IMR-90 (cell line): ENCODE measurements at regions not wholly inside any gene's neighbourhood (a gene's known extent, or its start where the extent isn't known, plus 50 kb on each side); places are given as distances from the start of the nearest gene placed in this dataset.

ENCODE experiments used
- ATAC-seq: fragments of 200-7000 bp; cut with Tn5 transposase; 2 replicates; pipeline ENCODE4 v1.9.1; 2020; ENCODE audit warnings: low read depth, mild to moderate bottlenecking, moderate library complexity
- BruUV-seq: library from RNA; stranded (reverse); fragments of 400-500 nt; replicated peaks from 2 replicates; lab custom pipeline; 2021; lab: Mats Ljungman, UMichigan
- CTCF ChIA-PET: fragments of 300-600 bp; formaldehyde crosslinking; extraction: SDS; loops from one replicate; lab custom pipeline; 2021; ENCODE audit warnings: antibody characterized with exemption; lab: Yijun Ruan, JAX
- POLR2A ChIA-PET: fragments of 300-600 bp; sonication (Branson Sonifier 250); formaldehyde crosslinking; loops from one replicate; lab custom pipeline; 2022; ENCODE audit warnings: antibody characterized with exemption; ENCODE audit not compliant: unreplicated experiment; lab: Charles Lee
- DNase-seq: peaks from one replicate; pipeline ENCODE4 v3.0.0; 2013
- H2AFZ ChIP-seq: replicated peaks from 2 replicates; pipeline ENCODE3; 2013; ENCODE audit warnings: low read length, mild to moderate bottlenecking; ENCODE audit not compliant: poor library complexity
- H2AK5ac ChIP-seq: 2 replicates; pipeline ENCODE4 v1.6.1; 2013; ENCODE audit warnings: low read depth, low read length, inconsistent platforms
- H2AK9ac ChIP-seq: replicated peaks from 2 replicates; pipeline ENCODE3; 2013; ENCODE audit warnings: mild to moderate bottlenecking, low read depth, low read length, moderate library complexity; ENCODE audit not compliant: poor library complexity
- H2BK120ac ChIP-seq: 2 replicates; pipeline ENCODE4 v1.6.1; 2013; ENCODE audit warnings: low read depth, low read length, inconsistent platforms
- H2BK15ac ChIP-seq: 3 replicates; pipeline ENCODE4 v1.6.1; 2013; ENCODE audit warnings: low read depth, low read length, inconsistent platforms
- H2BK20ac ChIP-seq: 2 replicates; pipeline ENCODE4 v1.6.1; 2013; ENCODE audit warnings: low read depth, mild to moderate bottlenecking, inconsistent platforms, low read length, moderate library complexity
- H2BK5ac ChIP-seq: 2 replicates; pipeline ENCODE4 v1.6.1; 2013; ENCODE audit warnings: mild to moderate bottlenecking, low read depth, low read length, inconsistent platforms; ENCODE audit not compliant: poor library complexity, severe bottlenecking
- H3K14ac ChIP-seq: replicated peaks from 2 replicates; pipeline ENCODE4 v1.6.1; 2013; ENCODE audit warnings: low read depth, low read length, inconsistent platforms
- H3K18ac ChIP-seq: 2 replicates; pipeline ENCODE4 v1.6.1; 2013; ENCODE audit warnings: low read depth, low read length, control low read depth
- H3K23ac ChIP-seq: 2 replicates; pipeline ENCODE4 v1.6.1; 2013; ENCODE audit warnings: low read depth, low read length, inconsistent platforms
- H3K27ac ChIP-seq: 2 replicates; pipeline ENCODE4 v1.5.1; 2013; ENCODE audit warnings: mild to moderate bottlenecking, control low read depth, low read length; ENCODE audit not compliant: insufficient read depth
- H3K27me3 ChIP-seq: 2 replicates; pipeline ENCODE4 v1.6.1; 2013; ENCODE audit warnings: low read length; ENCODE audit not compliant: control insufficient read depth, insufficient read depth
- H3K36me3 ChIP-seq: 2 replicates; pipeline ENCODE4 v1.6.1; 2013; ENCODE audit warnings: low read length, mixed read lengths; ENCODE audit not compliant: control insufficient read depth, insufficient read depth
- H3K4ac ChIP-seq: 2 replicates; pipeline ENCODE4 v1.6.1; 2013; ENCODE audit warnings: low read depth, low read length, inconsistent platforms
- H3K4me1 ChIP-seq: 2 replicates; pipeline ENCODE4 v1.6.1; 2013; ENCODE audit warnings: low read length, mixed read lengths; ENCODE audit not compliant: control insufficient read depth, insufficient read depth
- H3K4me2 ChIP-seq: 2 replicates; pipeline ENCODE4 v1.6.1; 2013; ENCODE audit warnings: low read depth, mild to moderate bottlenecking, control low read depth, low read length, moderate library complexity
- H3K4me3 ChIP-seq: 2 replicates; pipeline ENCODE4 v1.5.1; 2013; ENCODE audit warnings: low read depth, mild to moderate bottlenecking, control low read depth, low read length, moderate library complexity; ENCODE audit not compliant: insufficient read depth
- H3K56ac ChIP-seq: 2 replicates; pipeline ENCODE4 v1.6.1; 2013; ENCODE audit warnings: low read length, inconsistent platforms; ENCODE audit not compliant: insufficient read depth; ENCODE audit errors: extremely low read depth
- H3K79me1 ChIP-seq, 2 experiments: 2 replicates each; pipeline ENCODE4 v1.6.1; 2013; ENCODE audit warnings: low read length in 2 of 2, inconsistent platforms in 1 of 2, low read depth in 1 of 2
- H3K9ac ChIP-seq: 2 replicates; pipeline ENCODE4 v1.6.1; 2013; ENCODE audit warnings: low read depth, low read length, control low read depth
- H3K9me1 ChIP-seq: 2 replicates; pipeline ENCODE4 v1.6.1; 2013; ENCODE audit warnings: low read length, inconsistent platforms; ENCODE audit not compliant: insufficient read depth
- H3K9me3 ChIP-seq: 2 replicates; pipeline ENCODE4 v1.6.1; 2013; ENCODE audit warnings: low read length; ENCODE audit not compliant: control insufficient read depth, insufficient read depth
- H4K20me1 ChIP-seq: 2 replicates; pipeline ENCODE4 v1.6.1; 2013; ENCODE audit warnings: low read length, inconsistent platforms; ENCODE audit not compliant: insufficient read depth
- H4K5ac ChIP-seq: 2 replicates; pipeline ENCODE4 v1.6.1; 2013; ENCODE audit warnings: mild to moderate bottlenecking, low read depth, low read length, control low read depth
- H4K8ac ChIP-seq, 2 experiments: 2 replicates each; pipeline ENCODE4 v1.6.1; 2013; ENCODE audit warnings: low read depth in 2 of 2, low read length in 2 of 2, control low read depth in 1 of 2, inconsistent platforms in 1 of 2
- H4K91ac ChIP-seq: 2 replicates; pipeline ENCODE4 v1.6.1; 2013; ENCODE audit warnings: low read depth, low read length, inconsistent platforms; ENCODE audit not compliant: insufficient read depth
- FOS ChIP-seq: fragments of 150-350 bp; IDR thresholded peaks from 2 replicates; pipeline ENCODE4 v1.6.1; 2016; ENCODE audit warnings: low read depth, low read length
- MXI1 ChIP-seq: IDR thresholded peaks from 2 replicates; pipeline ENCODE4 v1.6.1; 2012; ENCODE audit warnings: low read depth, mild to moderate bottlenecking, low read length, moderate library complexity, borderline replicate concordance
- NFE2L2 ChIP-seq: fragments of 150-350 bp; IDR thresholded peaks from 2 replicates; pipeline ENCODE4 v1.6.1; 2016; ENCODE audit warnings: low read depth, mild to moderate bottlenecking, low read length
- POLR2A ChIP-seq: IDR thresholded peaks from 2 replicates; pipeline ENCODE4 v1.6.1; 2012; ENCODE audit warnings: mild to moderate bottlenecking, low read depth, low read length
- USF2 ChIP-seq: fragments of 150-350 bp; IDR thresholded peaks from 2 replicates; pipeline ENCODE4 v1.6.1; 2017; ENCODE audit warnings: mild to moderate bottlenecking, antibody characterized with exemption, low read length, low read depth
- WGBS, 2 experiments: methylation state at CpG; one replicate each; pipeline versions ENCODE4 v1.1.5 to v1.1.7; 2013; ENCODE audit warnings: missing lambda C conversion rate in 2 of 2; ENCODE audit not compliant: insufficient read length in 1 of 2; ENCODE audit errors: extremely low coverage in 2 of 2; 5-methylcytosine and 5-hydroxymethylcytosine counted together
- dilution Hi-C: fragments of 300-500 bp; cut with HindIII; formaldehyde crosslinking; loops from one replicate; pipeline ENCODE4 v1.14.3; 2018; ENCODE audit warnings: low sequenced_read_pairs; ENCODE audit not compliant: unreplicated experiment
- in situ Hi-C: fragments of 300-500 bp; cut with MboI; formaldehyde crosslinking; loops from 3 replicates; pipeline ENCODE4 v1.14.3; 2019; ENCODE audit warnings: low sequenced_read_pairs, inconsistent platforms, mixed read lengths
- intact Hi-C: fragments of 100-400 bp; cut with micrococcal nuclease; formaldehyde crosslinking; loops from 2 replicates; pipeline ENCODE4 v1.10.0; 2022

- no peak overlapping the region for H2BK120ac ChIP-seq
- H2BK15ac ChIP-seq: no peak overlapping the region
- H3K56ac ChIP-seq: no peak overlapping the region
- no TSS peak for BruUV-seq
- peaks cover 3% of the 10 kb centered on the region for H3K27me3 ChIP-seq
- no peaks in the 10 kb centered on the region for H3K4me1 ChIP-seq
- no peak for DNase-seq
- H2BK20ac ChIP-seq: no peak overlapping the region
- in situ Hi-C loops: no loop called here
- intact Hi-C loops: no loop called here
- no peak overlapping the region for H4K8ac ChIP-seq
- H3K9me1 ChIP-seq: no peaks in the 10 kb centered on the region
- H3K14ac ChIP-seq: no peak overlapping the region
- H4K20me1 ChIP-seq: no peaks in the 10 kb centered on the region
- H3K79me1 ChIP-seq: no peaks in the 10 kb centered on the region
- H3K4me2 ChIP-seq: no peak overlapping the region
- CTCF ChIA-PET: no interaction called here
- no peak for ATAC-seq
- no peak overlapping the region for H3K4ac ChIP-seq
- H3K9ac ChIP-seq: no peak overlapping the region
- TF ChIP-seq FOS: no peak
- TF ChIP-seq NFE2L2: no peak
- TF ChIP-seq USF2: no peak
- no peak for TF ChIP-seq POLR2A
- TF ChIP-seq MXI1: no peak
- H3K18ac ChIP-seq: no peak overlapping the region
- no peak overlapping the region for H2BK5ac ChIP-seq
- H3K9me3 ChIP-seq: peaks cover 2% of the 10 kb centered on the region; the same call in 1 of the 2 replicates
- no peak overlapping the region for H3K4me3 ChIP-seq
- H2AFZ ChIP-seq: no peak overlapping the region
- no CpG with 5 or more reads among the region's 2 CpGs for WGBS, 2 experiments
- POLR2A ChIA-PET: no interaction called here
- no peak overlapping the region for H2AK9ac ChIP-seq
- dilution Hi-C loops: no loop called here
- no peak overlapping the region for H3K27ac ChIP-seq
- H3K23ac ChIP-seq: no peak overlapping the region
- no peak overlapping the region for H4K5ac ChIP-seq
- no peak overlapping the region for H4K91ac ChIP-seq
- no peak overlapping the region for H2AK5ac ChIP-seq
- H3K36me3 ChIP-seq: no peaks in the 10 kb centered on the region
These were observed 104.3 kb upstream of the STK26 start for GRCh38 chrX:131918839-131919238.
